ENCODE measurements at regions not wholly inside any gene's neighbourhood (a gene's known extent, or its start where the extent isn't known, plus 50 kb on each side); places are given as distances from the start of the nearest gene placed in this dataset.

GRCh38 chr3:5630406-5630805, 442.9 kb downstream of the EDEM1 start (continued):
- TF ChIP-seq TEAD4 (IDR thresholded peaks at IDR 0.05; ENCODE audit: low read length), result peak; percentile 71; the same call in 1 of the 2 replicates
- no peak for TF ChIP-seq TEAD4 (CRISPR knock-in tag; IDR thresholded peaks at IDR 0.05; ENCODE audit: borderline replicate concordance)
- TF ChIP-seq ZNF311 (CRISPR knock-in tag; IDR thresholded peaks at IDR 0.05), result no peak
- no peak for TF ChIP-seq TFAP4 (CRISPR knock-in tag; IDR thresholded peaks at IDR 0.05; ENCODE audit: borderline replicate concordance)

GRCh38 chr3:5633960-5634359, 446.5 kb downstream of the EDEM1 start:
- no TSS peak for BruUV-seq (replicated peaks)
- DNase-seq (ENCODE audit: extremely low read depth in 1 of 4, low spot score in 3 of 4) (no peak), ATAC-seq (no peak), FAIRE-seq (no peak)
- H3K9ac ChIP-seq (ENCODE audit: insufficient read depth in 1 of 2, low read depth in 2 of 2, low read length in 2 of 2), result no peak overlapping the region; a peak in 1 of 4 replicates
- intact Hi-C loops (cut with micrococcal nuclease) (no loop called here), in situ Hi-C loops (cut with MboI) (no loop called here)
- 38% methylated on average over 10 of the region's 10 CpGs for WGBS (ENCODE audit: insufficient coverage, low coverage, missing lambda C conversion rate)
- no peak overlapping the region for H2AFZ ChIP-seq (ENCODE audit: low read depth, low read length)
- no peaks in the 10 kb centered on the region for H3K36me3 ChIP-seq (ENCODE audit: control insufficient read depth, insufficient read depth, low read length)
- H3K4me1 ChIP-seq (replicated peaks in 1 of 2; ENCODE audit: control insufficient read depth in 2 of 2, insufficient read depth in 2 of 2, low read length in 2 of 2), result no peaks in the 10 kb centered on the region; a peak in 1 of 5 replicates
- H4K20me1 ChIP-seq (replicated peaks; ENCODE audit: control insufficient read depth, insufficient read depth, low read length), result no peaks in the 10 kb centered on the region
- ChIA-PET POLR2A (no interaction called here), CTCF (ENCODE audit: low intra/inter-chr PET ratio) (no interaction called here)
- H3K4me3 ChIP-seq, result no peak overlapping the region
- H3K27me3 ChIP-seq (ENCODE audit: control insufficient read depth in 2 of 2, insufficient read depth in 2 of 2, low read length in 2 of 2), result no peaks in the 10 kb centered on the region
- H3K4me2 ChIP-seq (ENCODE audit: insufficient read depth, low read length), result no peak overlapping the region
- no peak overlapping the region for H3K27ac ChIP-seq (ENCODE audit: extremely low read depth, low read depth, low read length)
- H3K9me1 ChIP-seq (ENCODE audit: control insufficient read depth, insufficient read depth, low read length), result no peaks in the 10 kb centered on the region
- no peak for TF ChIP-seq MXD1 (CRISPR knock-in tag; IDR thresholded peaks at IDR 0.05; ENCODE audit: borderline replicate concordance, poor library complexity, severe bottlenecking)
- no peak for TF ChIP-seq HMGXB4 (CRISPR knock-in tag; IDR thresholded peaks at IDR 0.05)
- no peak for TF ChIP-seq SIRT6 (IDR thresholded peaks at IDR 0.05; ENCODE audit: low read depth, low read length)
- TF ChIP-seq TBP (optimal IDR thresholded peaks at IDR 0.05; ENCODE audit: low read depth, low read length), result no peak
- TF ChIP-seq BHLHE40 (IDR thresholded peaks at IDR 0.05; ENCODE audit: low read length), result no peak
- no peak for TF ChIP-seq RAD51 (IDR thresholded peaks at IDR 0.05; ENCODE audit: borderline replicate concordance, low read depth)
- TF ChIP-seq MBD1 (CRISPR knock-in tag; IDR thresholded peaks at IDR 0.05), result no peak
- no peak for TF ChIP-seq POLR2AphosphoS2 (IDR thresholded peaks at IDR 0.05; ENCODE audit: low read length)
- TF ChIP-seq PCBP2 (IDR thresholded peaks at IDR 0.05; ENCODE audit: low read depth, low read length, poor library complexity, severe bottlenecking), result no peak
- TF ChIP-seq, protein P1, sequence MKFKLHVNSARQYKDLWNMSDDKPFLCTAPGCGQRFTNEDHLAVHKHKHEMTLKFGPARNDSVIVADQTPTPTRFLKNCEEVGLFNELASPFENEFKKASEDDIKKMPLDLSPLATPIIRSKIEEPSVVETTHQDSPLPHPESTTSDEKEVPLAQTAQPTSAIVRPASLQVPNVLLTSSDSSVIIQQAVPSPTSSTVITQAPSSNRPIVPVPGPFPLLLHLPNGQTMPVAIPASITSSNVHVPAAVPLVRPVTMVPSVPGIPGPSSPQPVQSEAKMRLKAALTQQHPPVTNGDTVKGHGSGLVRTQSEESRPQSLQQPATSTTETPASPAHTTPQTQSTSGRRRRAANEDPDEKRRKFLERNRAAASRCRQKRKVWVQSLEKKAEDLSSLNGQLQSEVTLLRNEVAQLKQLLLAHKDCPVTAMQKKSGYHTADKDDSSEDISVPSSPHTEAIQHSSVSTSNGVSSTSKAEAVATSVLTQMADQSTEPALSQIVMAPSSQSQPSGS (CRISPR knock-in tag; IDR thresholded peaks at IDR 0.05), result no peak
- TF ChIP-seq KLF16 (IDR thresholded peaks at IDR 0.05), result no peak
- H3K9me3 ChIP-seq (replicated peaks; ENCODE audit: control insufficient read depth, insufficient read depth, low read depth, low read length), result no peaks in the 10 kb centered on the region
- no peaks in the 10 kb centered on the region for H3K79me2 ChIP-seq (ENCODE audit: control insufficient read depth, insufficient read depth, low read length)
